Medulla oblongata (tissue), 1 donor: ENCODE measurements at regions not wholly inside any gene's neighbourhood (a gene's known extent, or its start where the extent isn't known, plus 50 kb on each side); places are given as distances from the start of the nearest gene placed in this dataset.
A peak's percentile ranks its signal among the peaks of the same experiment; 100 is the strongest.

Experiments
- DNase-seq: peaks from one replicate; pipeline ENCODE4 v3.0.0-alpha.2; 2015; ENCODE audit errors: extremely low spot score

GRCh38 chr14:65224799-65225198 lies 122.5 kb upstream of the MAX start:
- DNase-seq = peak; percentile 83

- no peak for DNase-seq
Measured at GRCh38 chr14:65225299-65226159, 123.2 kb upstream of the MAX start.

GRCh38 chr14:65226824-65227604 lies 124.7 kb upstream of the MAX start:
- DNase-seq = no peak

GRCh38 chr14:65228436-65228835 lies 126.1 kb upstream of the MAX start:
- no peak for DNase-seq

GRCh38 chr14:65228956-65229747 lies 126.8 kb upstream of the MAX start:
- no peak for DNase-seq

GRCh38 chr14:65229748-65230728 lies 127.7 kb upstream of the MAX start:
- peak; percentile 95 for DNase-seq

- DNase-seq = no peak
Measured at GRCh38 chr14:65231286-65231980, 129.1 kb upstream of the MAX start.

- DNase-seq = no peak
Measured at GRCh38 chr14:65234752-65235361, 132.5 kb upstream of the MAX start.

GRCh38 chr14:65237023-65237814 lies 134.9 kb upstream of the MAX start:
- no peak for DNase-seq

GRCh38 chr14:65237941-65238340 lies 135.6 kb upstream of the MAX start:
- DNase-seq = no peak

- DNase-seq = no peak
Measured at GRCh38 chr14:65238456-65238855, 136.1 kb upstream of the MAX start.

- DNase-seq = no peak
Measured at GRCh38 chr14:65239143-65239937, 137.0 kb upstream of the MAX start.

- peak; percentile 88 for DNase-seq
Measured at GRCh38 chr14:65239938-65240296, 137.6 kb upstream of the MAX start.

- DNase-seq = no peak
Measured at GRCh38 chr14:65241125-65241752, 138.9 kb upstream of the MAX start.

- no peak for DNase-seq
Measured at GRCh38 chr14:65242732-65243134, 140.4 kb upstream of the MAX start.

- DNase-seq = no peak
Measured at GRCh38 chr14:65243766-65244442, 141.6 kb upstream of the MAX start.

GRCh38 chr14:65249471-65250161 lies 147.3 kb upstream of the MAX start:
- DNase-seq = no peak
